ENCODE measurements at regions not wholly inside any gene's neighbourhood (a gene's known extent, or its start where the extent isn't known, plus 50 kb on each side); places are given as distances from the start of the nearest gene placed in this dataset.
A peak's percentile ranks its signal among the peaks of the same experiment; 100 is the strongest.

- no peaks in the 10 kb centered on the region for H3K36me3 Mint-ChIP-seq
- H3K27ac Mint-ChIP-seq: no peak overlapping the region
- H3K9me3 Mint-ChIP-seq: peaks cover 0 to 1% (median 0%) of the 10 kb centered on the region in 6 donors
- no peak overlapping the region for H3K4me3 Mint-ChIP-seq
- peaks cover 0 to 1% of the 10 kb centered on the region in 2 donors for H3K4me1 Mint-ChIP-seq
- no peak for DNase-seq
- peaks cover 7 to 17% (median 8%) of the 10 kb centered on the region in 3 donors for H3K27me3 Mint-ChIP-seq (ENCODE audit: low read depth in 3 of 3)
These were observed 170.7 kb downstream of the HERPUD2 start for GRCh38 chr7:35524112-35524804.

DNA sequence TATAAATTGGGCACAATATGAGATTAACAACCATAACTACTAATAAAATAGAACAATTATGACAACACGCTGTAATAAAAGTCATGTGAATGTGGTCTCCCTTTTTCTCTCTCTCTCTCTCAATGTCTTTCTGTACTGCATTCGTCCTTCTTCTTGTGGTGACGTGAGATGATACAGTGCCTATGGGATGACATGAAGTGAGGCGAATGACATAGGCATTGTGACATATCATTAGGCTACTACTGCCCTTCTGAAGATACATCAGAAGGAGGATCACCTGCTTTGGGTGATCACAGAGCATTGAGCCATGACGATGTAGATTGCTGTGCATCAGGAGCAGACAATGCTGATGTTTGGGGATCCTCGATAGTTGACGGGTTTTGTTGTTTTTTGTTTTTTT is 171.6 kb downstream of the HERPUD2 start:
- Mint-ChIP-seq H3K36me3 (no peaks in the 10 kb centered on the region), H3K4me1 (peaks cover 0 to 1% of the 10 kb centered on the region in 2 donors), H3K27ac (no peak overlapping the region), H3K4me3 (no peak overlapping the region), H3K27me3 (ENCODE audit: low read depth in 3 of 3) (peaks cover 8 to 17% (median 8%) of the 10 kb centered on the region in 3 donors), H3K9me3 (peaks cover 0 to 1% (median 0%) of the 10 kb centered on the region in 6 donors)
- no peak for DNase-seq

DNA sequence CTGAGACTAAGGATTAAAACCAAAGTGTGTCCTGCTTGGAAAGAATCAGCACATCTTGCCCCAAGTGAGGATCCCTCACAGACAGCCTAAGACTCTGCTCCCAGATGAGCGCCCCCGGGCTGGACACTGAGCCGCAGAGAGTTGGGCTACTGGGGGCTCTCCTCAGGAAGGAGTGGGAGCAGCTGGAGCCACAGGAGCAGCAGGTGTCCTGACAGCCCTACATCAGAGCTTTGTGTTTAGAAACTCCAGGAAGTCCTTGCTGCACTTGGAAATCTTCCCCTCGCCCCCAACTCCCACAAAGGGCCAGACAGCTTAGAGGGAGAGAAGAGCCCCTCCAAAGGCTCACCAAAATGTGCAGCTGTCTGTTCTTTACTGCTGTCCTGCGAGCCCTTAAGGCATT is 172.2 kb downstream of the HERPUD2 start:
- H3K9me3 Mint-ChIP-seq: peaks cover 0 to 1% (median 0%) of the 10 kb centered on the region in 6 donors
- H3K4me3 Mint-ChIP-seq: no peak overlapping the region
- H3K36me3 Mint-ChIP-seq: no peaks in the 10 kb centered on the region
- peaks cover 0 to 1% of the 10 kb centered on the region in 2 donors for H3K4me1 Mint-ChIP-seq
- no peak for DNase-seq
- peaks cover 6 to 17% (median 11%) of the 10 kb centered on the region in 3 donors for H3K27me3 Mint-ChIP-seq (ENCODE audit: low read depth in 3 of 3)
- H3K27ac Mint-ChIP-seq: no peak overlapping the region

- Mint-ChIP-seq H3K36me3 (no peaks in the 10 kb centered on the region), H3K4me1 (peaks cover 0 to 1% of the 10 kb centered on the region in 2 donors), H3K9me3 (peaks cover 0 to 1% (median 0%) of the 10 kb centered on the region in 6 donors), H3K4me3 (no peak overlapping the region), H3K27ac (no peak overlapping the region), H3K27me3 (ENCODE audit: low read depth in 3 of 3) (peaks cover 6 to 17% (median 10%) of the 10 kb centered on the region in 3 donors)
- no peak for DNase-seq
These were observed 173.0 kb downstream of the HERPUD2 start for GRCh38 chr7:35521941-35522340.

DNA sequence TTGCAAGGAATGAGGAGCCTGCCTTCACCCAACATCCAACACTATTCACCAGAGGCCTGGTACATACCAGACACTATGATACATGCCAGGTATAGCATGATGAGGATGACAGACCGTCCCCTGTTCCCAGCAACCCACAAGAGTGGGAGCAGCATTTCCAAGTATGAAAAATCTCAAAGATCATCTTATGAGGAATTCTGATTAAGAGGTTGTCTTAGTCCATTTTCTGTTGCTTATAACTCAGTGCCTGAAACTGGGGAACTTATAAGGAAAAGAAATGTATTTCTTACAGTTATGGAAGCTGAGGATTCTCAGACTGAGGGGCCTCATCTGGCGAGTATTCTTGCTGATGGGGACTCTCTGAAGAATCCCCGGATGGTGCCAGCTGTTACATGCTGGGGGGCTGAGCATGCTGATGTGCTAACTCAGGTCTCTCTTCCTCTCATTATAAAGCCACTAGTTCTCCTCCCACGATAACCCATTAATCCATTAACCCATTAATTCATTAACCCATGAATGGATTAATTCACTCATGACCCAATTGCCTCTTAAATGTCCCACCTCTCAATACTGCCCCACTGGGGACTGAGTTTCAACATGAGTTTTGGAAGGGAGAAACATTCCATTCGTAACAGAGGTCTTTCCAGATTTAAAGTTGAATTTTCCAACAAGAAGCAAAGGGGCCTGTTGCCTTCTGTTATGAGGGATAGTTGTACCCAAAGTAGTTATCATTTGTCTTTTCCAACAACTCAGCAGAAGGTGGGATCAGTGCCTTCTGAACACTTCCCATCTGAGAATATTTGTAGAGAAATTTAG is 173.9 kb downstream of the HERPUD2 start:
- Mint-ChIP-seq H3K4me1 (peaks cover 0 to 1% of the 10 kb centered on the region in 2 donors), H3K27me3 (ENCODE audit: low read depth in 3 of 3) (peaks cover 7 to 17% (median 8%) of the 10 kb centered on the region in 3 donors), H3K4me3 (no peak overlapping the region), H3K9me3 (peaks cover 0 to 1% (median 0%) of the 10 kb centered on the region in 6 donors), H3K36me3 (no peaks in the 10 kb centered on the region), H3K27ac (no peak overlapping the region)
- DNase-seq: no peak

DNA sequence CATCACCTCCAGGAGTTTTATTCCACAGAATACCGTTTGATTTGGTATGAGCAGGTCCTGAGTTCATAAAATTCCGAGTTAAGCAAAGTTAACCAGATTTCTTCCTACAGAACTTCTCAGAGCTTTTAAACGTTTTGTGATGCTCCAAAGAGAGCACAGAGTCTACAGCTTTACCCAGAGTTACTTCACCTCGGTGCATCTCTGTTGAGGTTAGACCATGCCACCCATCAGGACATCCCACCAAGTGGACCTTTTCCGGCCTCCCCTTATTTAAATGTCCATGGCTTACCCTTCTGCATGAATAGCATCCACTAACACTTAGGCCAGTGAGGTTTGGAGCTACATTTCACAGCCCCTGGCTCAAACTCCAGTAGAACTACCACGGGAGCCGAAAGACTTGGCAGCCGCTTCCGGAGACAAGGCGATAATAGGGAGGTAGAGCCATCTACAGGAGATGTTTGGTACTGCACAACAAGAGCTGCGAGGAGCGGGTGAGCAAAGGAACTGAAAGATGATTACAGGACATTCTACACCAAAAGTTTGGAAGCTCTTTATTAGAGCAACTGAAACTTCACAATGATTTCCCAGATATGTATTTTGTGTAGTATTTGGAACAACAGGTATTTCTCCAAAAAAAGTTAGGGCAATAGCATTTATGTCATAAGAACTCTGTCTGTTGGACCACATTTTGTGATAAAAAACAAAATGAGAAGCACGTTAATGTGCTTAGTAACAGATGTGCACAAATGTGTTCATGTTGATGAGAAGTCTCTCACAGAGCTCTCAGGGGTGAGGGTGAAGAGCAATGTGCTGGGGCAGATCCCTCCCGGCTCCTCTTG is 174.7 kb downstream of the HERPUD2 start:
- Mint-ChIP-seq H3K27me3 (ENCODE audit: low read depth in 3 of 3) (peaks cover 7 to 17% (median 8%) of the 10 kb centered on the region in 3 donors), H3K4me1 (peaks cover 0 to 1% of the 10 kb centered on the region in 2 donors), H3K36me3 (no peaks in the 10 kb centered on the region), H3K27ac (no peak overlapping the region), H3K9me3 (peaks cover 0 to 1% (median 0%) of the 10 kb centered on the region in 6 donors), H3K4me3 (no peak overlapping the region)
- DNase-seq: peak; percentile 23 to 40 (median 37)

DNA sequence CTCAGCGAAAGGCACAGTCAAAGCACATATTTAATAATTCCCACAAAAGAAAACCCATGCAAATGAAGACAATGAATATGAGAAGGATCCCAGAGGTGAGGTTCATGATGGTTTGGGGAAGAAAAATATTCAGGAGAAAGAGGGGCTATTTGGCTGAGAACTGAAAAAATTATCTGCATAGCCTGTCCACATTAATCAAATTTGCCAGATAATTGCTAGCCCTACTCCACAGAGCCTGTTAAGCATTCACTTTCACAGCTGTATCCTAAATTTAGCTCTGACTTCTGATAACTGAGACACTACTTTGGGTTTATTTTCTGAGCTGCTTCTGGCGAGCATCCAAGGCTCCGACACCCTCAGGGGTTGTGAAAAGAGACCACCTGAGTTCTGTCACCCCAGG is 176.2 kb downstream of the HERPUD2 start:
- Mint-ChIP-seq H3K9me3 (peaks cover 0 to 1% (median 0%) of the 10 kb centered on the region in 6 donors), H3K36me3 (no peaks in the 10 kb centered on the region), H3K27ac (no peak overlapping the region), H3K4me3 (no peak overlapping the region), H3K4me1 (peaks cover 0 to 1% of the 10 kb centered on the region in 2 donors), H3K27me3 (ENCODE audit: low read depth in 3 of 3) (peaks cover 5 to 15% (median 9%) of the 10 kb centered on the region in 3 donors)
- DNase-seq: no peak

- DNase-seq: no peak
- H3K9me3 Mint-ChIP-seq: peaks cover 0 to 1% (median 0%) of the 10 kb centered on the region in 6 donors
- H3K27ac Mint-ChIP-seq: no peak overlapping the region
- peaks cover 0 to 1% of the 10 kb centered on the region in 2 donors for H3K4me1 Mint-ChIP-seq
- H3K4me3 Mint-ChIP-seq: no peak overlapping the region
- H3K27me3 Mint-ChIP-seq (ENCODE audit: low read depth in 3 of 3): peaks cover 5 to 13% (median 10%) of the 10 kb centered on the region in 3 donors
- no peaks in the 10 kb centered on the region for H3K36me3 Mint-ChIP-seq
These were observed 178.4 kb downstream of the HERPUD2 start for GRCh38 chr7:35516498-35516897.

GRCh38 chr7:35513828-35514227 is 181.1 kb downstream of the HERPUD2 start:
- H3K36me3 Mint-ChIP-seq: no peaks in the 10 kb centered on the region
- no peak overlapping the region for H3K27ac Mint-ChIP-seq
- no peak for DNase-seq
- no peaks in the 10 kb centered on the region for H3K4me1 Mint-ChIP-seq
- no peak overlapping the region for H3K4me3 Mint-ChIP-seq
- no peaks in the 10 kb centered on the region for H3K9me3 Mint-ChIP-seq
- H3K27me3 Mint-ChIP-seq (ENCODE audit: low read depth in 3 of 3): peaks cover 2 to 8% (median 8%) of the 10 kb centered on the region in 3 donors

- Mint-ChIP-seq H3K27ac (no peak overlapping the region), H3K4me1 (no peaks in the 10 kb centered on the region), H3K27me3 (ENCODE audit: low read depth in 3 of 3) (peaks cover 2 to 8% (median 6%) of the 10 kb centered on the region in 3 donors), H3K9me3 (no peaks in the 10 kb centered on the region), H3K4me3 (no peak overlapping the region), H3K36me3 (no peaks in the 10 kb centered on the region)
- no peak for DNase-seq
These were observed 181.7 kb downstream of the HERPUD2 start for GRCh38 chr7:35513195-35513594.

GRCh38 chr7:35512716-35513115 is 182.2 kb downstream of the HERPUD2 start:
- peaks cover 2 to 8% (median 6%) of the 10 kb centered on the region in 3 donors for H3K27me3 Mint-ChIP-seq (ENCODE audit: low read depth in 3 of 3)
- no peaks in the 10 kb centered on the region for H3K36me3 Mint-ChIP-seq
- no peaks in the 10 kb centered on the region for H3K9me3 Mint-ChIP-seq
- no peak overlapping the region for H3K4me3 Mint-ChIP-seq
- DNase-seq: no peak
- no peak overlapping the region for H3K27ac Mint-ChIP-seq
- no peaks in the 10 kb centered on the region for H3K4me1 Mint-ChIP-seq

DNA sequence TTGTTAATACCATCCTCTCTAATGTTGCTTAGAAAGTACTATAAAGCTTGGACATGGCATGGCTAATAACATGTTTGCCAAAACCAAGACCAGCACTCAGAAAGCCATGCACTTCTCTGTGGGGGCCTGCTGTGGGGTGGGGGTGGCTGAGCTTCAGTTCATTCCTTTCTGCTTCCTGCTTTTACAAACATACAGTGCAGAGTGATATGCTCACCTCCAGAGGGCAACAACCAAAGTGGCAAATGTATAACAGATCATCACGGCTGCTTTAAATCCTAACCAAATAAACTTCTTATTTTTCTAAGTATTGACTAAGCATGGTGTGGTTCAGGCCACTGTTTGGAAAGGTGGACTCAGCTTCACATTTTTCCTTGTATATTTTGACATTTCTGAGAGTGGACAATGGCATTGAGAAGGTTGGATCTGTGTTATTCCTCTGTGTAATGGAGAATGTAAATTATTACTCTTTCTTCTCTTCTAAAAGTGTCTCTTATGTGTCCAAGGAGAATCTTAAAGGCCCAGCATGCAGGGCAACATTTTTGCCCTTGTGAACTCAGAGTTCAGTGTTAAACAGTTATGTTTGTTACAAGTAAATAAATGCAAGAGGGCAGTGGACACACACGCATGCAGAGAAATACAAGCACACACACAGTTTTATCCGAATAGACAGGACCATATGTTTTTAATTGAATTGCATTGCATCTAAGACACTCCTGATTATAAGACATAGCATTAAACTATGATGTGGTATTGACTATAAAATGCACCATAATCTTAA is 186.1 kb downstream of the HERPUD2 start:
- H3K27me3 Mint-ChIP-seq (ENCODE audit: low read depth in 3 of 3): peaks cover 3 to 6% (median 3%) of the 10 kb centered on the region in 3 donors
- H3K27ac Mint-ChIP-seq: no peak overlapping the region
- H3K9me3 Mint-ChIP-seq: no peaks in the 10 kb centered on the region
- H3K4me3 Mint-ChIP-seq: no peak overlapping the region
- H3K4me1 Mint-ChIP-seq: no peaks in the 10 kb centered on the region
- H3K36me3 Mint-ChIP-seq: no peaks in the 10 kb centered on the region
- no peak for DNase-seq

GRCh38 chr7:35505066-35505465 is 189.9 kb downstream of the HERPUD2 start:
- Mint-ChIP-seq H3K27ac (no peak overlapping the region), H3K4me1 (no peaks in the 10 kb centered on the region), H3K27me3 (ENCODE audit: low read depth in 3 of 3) (peaks cover 1 to 6% (median 3%) of the 10 kb centered on the region in 3 donors), H3K9me3 (no peaks in the 10 kb centered on the region), H3K36me3 (no peaks in the 10 kb centered on the region), H3K4me3 (no peak overlapping the region)
- no peak for DNase-seq
